ENCODE measurements at regions not wholly inside any gene's neighbourhood (a gene's known extent, or its start where the extent isn't known, plus 50 kb on each side); places are given as distances from the start of the nearest gene placed in this dataset.
A peak's percentile ranks its signal among the peaks of the same experiment; 100 is the strongest.

DNA sequence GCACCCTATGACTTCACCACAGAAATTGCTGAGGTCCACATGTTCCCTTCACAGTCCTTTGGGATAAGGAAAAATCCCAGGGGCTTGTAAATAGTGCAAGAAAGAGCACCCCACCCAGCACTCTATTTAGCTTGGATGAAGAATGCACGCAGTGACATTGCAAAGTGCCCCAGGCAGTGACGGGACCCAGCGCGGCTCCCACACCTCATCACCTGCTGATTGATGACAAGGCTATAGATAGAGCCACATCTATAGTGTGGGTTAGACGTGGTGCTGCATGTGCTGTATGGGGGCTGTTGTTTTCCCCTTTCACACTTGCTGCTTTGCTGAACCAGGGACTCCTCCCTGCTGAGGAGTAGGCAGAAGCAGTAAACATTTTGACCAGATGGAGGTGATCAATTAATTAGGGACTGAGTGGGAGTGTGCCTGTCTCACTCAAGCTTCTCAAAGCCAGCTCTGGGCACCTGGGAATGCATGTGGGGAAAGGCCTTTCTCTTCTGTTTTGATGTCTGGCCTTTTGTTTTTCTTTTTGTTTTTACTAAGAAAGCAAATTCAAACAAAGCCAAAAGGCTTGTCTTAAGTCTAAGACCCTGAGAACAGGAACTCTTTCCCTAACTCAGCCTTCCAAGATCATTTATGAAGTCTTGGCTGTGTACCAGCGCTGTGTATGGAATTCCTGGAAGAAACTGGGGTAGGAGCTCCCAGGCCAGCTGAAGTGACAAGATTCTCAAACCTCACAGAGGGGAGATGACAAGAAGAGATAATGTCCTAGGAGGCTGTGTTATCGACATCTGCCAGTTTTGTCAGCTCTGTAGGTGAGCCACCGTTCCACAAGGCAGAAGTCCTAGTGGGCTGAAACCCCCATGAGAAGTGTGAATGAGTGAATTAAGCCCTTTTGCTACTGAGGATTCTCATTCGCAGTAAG lies 219.7 kb downstream of the BARX2 start:
- H3K4me1 Mint-ChIP-seq, result peaks cover 46% of the 10 kb centered on the region
- H3K4me3 Mint-ChIP-seq, result no peak overlapping the region
- TF ChIP-seq, protein P1, sequence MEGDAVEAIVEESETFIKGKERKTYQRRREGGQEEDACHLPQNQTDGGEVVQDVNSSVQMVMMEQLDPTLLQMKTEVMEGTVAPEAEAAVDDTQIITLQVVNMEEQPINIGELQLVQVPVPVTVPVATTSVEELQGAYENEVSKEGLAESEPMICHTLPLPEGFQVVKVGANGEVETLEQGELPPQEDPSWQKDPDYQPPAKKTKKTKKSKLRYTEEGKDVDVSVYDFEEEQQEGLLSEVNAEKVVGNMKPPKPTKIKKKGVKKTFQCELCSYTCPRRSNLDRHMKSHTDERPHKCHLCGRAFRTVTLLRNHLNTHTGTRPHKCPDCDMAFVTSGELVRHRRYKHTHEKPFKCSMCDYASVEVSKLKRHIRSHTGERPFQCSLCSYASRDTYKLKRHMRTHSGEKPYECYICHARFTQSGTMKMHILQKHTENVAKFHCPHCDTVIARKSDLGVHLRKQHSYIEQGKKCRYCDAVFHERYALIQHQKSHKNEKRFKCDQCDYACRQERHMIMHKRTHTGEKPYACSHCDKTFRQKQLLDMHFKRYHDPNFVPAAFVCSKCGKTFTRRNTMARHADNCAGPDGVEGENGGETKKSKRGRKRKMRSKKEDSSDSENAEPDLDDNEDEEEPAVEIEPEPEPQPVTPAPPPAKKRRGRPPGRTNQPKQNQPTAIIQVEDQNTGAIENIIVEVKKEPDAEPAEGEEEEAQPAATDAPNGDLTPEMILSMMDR (IDR thresholded peaks at IDR 0.05; ENCODE audit: unreplicated experiment), result no peak
- H3K27me3 Mint-ChIP-seq (ENCODE audit: low read depth), result no peaks in the 10 kb centered on the region
- peaks cover 18% of the 10 kb centered on the region for H3K9me3 Mint-ChIP-seq
- DNase-seq (ENCODE audit: low spot score in 2 of 2, unreplicated experiment in 2 of 2), result peak in 1 of 2 experiments; percentile 48
- H3K27ac Mint-ChIP-seq, result peak overlapping the region; percentile 95
- peaks cover 6% of the 10 kb centered on the region for H3K36me3 Mint-ChIP-seq

DNA sequence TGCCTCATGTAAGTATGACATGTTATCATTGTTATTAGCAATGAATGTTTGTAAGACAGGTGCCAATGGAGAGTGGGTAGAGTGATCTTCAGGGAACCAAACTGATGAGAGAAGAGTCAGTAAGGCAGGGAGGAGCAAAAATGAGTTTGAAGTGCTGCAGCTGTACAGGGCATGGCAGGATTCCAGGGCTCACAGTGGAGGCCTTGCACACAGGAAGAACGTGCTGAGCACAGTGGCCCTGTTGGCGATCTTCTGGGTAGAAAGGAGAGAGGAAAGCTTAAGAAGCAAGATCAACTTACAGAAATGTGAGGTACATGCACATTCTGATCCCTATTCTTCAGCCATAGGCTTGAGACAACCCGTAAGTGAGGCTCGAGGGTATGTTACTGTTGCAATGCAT lies 219.3 kb upstream of the TMEM45B start:
- TF ChIP-seq, protein P1 (IDR thresholded peaks at IDR 0.05; ENCODE audit: unreplicated experiment), result no peak
- H3K9me3 Mint-ChIP-seq, result peaks cover 28% of the 10 kb centered on the region
- peaks cover 45% of the 10 kb centered on the region for H3K4me1 Mint-ChIP-seq
- H3K36me3 Mint-ChIP-seq, result peaks cover 15% of the 10 kb centered on the region
- H3K4me3 Mint-ChIP-seq, result no peak overlapping the region
- H3K27ac Mint-ChIP-seq, result no peak overlapping the region
- no peak for DNase-seq (ENCODE audit: low spot score in 2 of 2, unreplicated experiment in 2 of 2)
- no peaks in the 10 kb centered on the region for H3K27me3 Mint-ChIP-seq (ENCODE audit: low read depth)

DNA sequence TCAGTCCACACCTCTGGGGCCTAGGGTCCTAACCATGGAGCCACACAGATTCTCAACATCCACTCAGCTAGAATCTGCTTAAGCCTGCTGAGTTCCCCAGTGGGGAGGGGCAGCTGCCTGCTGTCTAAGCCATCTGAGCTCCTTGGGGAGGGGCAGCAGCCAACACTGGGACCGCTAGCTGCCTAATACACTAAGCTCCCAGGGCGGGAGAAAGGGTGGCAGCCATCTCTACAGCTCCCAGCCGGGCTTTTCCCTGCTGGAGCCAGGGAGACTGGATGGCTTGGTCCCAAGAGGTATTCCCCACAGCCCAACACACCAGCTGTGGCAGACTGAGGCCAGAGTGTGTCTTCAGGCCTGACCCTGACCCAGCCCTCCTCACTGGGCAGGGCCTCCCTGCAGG lies 217.3 kb upstream of the TMEM45B start:
- Mint-ChIP-seq H3K4me3 (no peak overlapping the region), H3K27me3 (ENCODE audit: low read depth) (no peaks in the 10 kb centered on the region)
- DNase-seq (ENCODE audit: low spot score in 2 of 2, unreplicated experiment in 2 of 2), result no peak

DNA sequence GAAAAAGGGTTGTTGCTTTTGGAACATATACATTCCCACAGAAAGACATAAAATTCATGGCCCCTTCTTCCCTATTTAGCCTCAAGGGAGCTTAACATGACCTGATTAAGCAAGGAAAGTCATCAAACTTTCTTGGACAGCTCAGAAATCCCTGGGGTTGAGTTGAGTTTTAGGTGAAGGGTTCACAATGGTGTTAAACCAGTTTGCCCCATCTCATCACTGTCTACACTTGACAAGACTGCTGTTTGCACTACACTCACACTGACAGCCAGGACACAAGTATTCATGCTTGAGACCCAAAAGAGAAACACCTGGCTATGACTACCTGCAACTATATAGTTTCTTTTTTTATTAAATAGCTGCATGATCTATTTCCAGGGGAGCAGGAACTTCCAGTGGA lies 209.8 kb upstream of the TMEM45B start:
- H3K36me3 Mint-ChIP-seq, result peaks cover 12% of the 10 kb centered on the region
- no peak overlapping the region for H3K4me3 Mint-ChIP-seq
- TF ChIP-seq, protein P1 (IDR thresholded peaks at IDR 0.05; ENCODE audit: unreplicated experiment), result no peak
- H3K27ac Mint-ChIP-seq, result peak overlapping the region; percentile 83
- peaks cover 40% of the 10 kb centered on the region for H3K4me1 Mint-ChIP-seq
- peaks cover 17% of the 10 kb centered on the region for H3K9me3 Mint-ChIP-seq
- DNase-seq (ENCODE audit: low spot score in 2 of 2, unreplicated experiment in 2 of 2), result no peak
- H3K27me3 Mint-ChIP-seq (ENCODE audit: low read depth), result no peaks in the 10 kb centered on the region

More for the DNA sequence above, 217.3 kb upstream of the TMEM45B start:
- Mint-ChIP-seq H3K9me3 (peaks cover 40% of the 10 kb centered on the region), H3K4me1 (peaks cover 25% of the 10 kb centered on the region), H3K27ac (no peak overlapping the region), H3K36me3 (peaks cover 22% of the 10 kb centered on the region)
- TF ChIP-seq, protein P1 (IDR thresholded peaks at IDR 0.05; ENCODE audit: unreplicated experiment), result no peak

DNA sequence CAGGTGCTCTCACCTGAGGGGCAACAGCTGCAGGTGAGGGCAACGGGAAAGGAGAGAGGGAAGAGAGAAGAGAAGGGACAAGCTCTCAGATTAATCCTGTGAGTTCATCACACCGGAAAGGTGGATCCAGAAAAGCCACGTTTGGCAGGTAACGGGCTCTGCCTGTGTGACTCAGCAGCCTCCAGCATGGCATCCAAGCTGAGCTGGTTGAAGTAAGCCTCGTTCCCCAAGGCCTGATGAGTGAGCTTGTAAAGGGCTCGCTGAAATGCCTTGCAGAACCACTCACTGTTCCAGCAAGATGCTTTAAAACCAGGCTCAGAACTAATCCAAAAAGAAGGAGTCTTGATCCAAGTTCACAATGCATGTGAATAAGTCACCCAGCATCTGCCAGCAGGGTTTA lies 206.9 kb upstream of the TMEM45B start:
- peaks cover 63% of the 10 kb centered on the region for H3K4me1 Mint-ChIP-seq
- no peaks in the 10 kb centered on the region for H3K9me3 Mint-ChIP-seq
- no peaks in the 10 kb centered on the region for H3K36me3 Mint-ChIP-seq
- TF ChIP-seq, protein P1 (IDR thresholded peaks at IDR 0.05; ENCODE audit: unreplicated experiment), result no peak
- no peak overlapping the region for H3K27ac Mint-ChIP-seq
- H3K4me3 Mint-ChIP-seq, result no peak overlapping the region
- no peak for DNase-seq (ENCODE audit: low spot score in 2 of 2, unreplicated experiment in 2 of 2)
- no peaks in the 10 kb centered on the region for H3K27me3 Mint-ChIP-seq (ENCODE audit: low read depth)
